GM19463 (cell line): ENCODE measurements at regions not wholly inside any gene's neighbourhood (a gene's known extent, or its start where the extent isn't known, plus 50 kb on each side); places are given as distances from the start of the nearest gene placed in this dataset.
"Not testable (repeated sequence)": the region's sequence is repeated elsewhere in the genome, so short reads cannot be mapped to it uniquely, and the experiment has no call there.

Experiments used
- ATAC-seq: cut with Tn5 transposase; IDR thresholded peaks from one replicate; pipeline ENCODE4 v1.9.1; 2021; ENCODE audit warnings: mild to moderate bottlenecking, moderate library complexity; ENCODE audit not compliant: unreplicated experiment

GRCh38 chr1:213759359-213760181, 228.2 kb upstream of the PROX1 start:
- ATAC-seq: no peak

DNA sequence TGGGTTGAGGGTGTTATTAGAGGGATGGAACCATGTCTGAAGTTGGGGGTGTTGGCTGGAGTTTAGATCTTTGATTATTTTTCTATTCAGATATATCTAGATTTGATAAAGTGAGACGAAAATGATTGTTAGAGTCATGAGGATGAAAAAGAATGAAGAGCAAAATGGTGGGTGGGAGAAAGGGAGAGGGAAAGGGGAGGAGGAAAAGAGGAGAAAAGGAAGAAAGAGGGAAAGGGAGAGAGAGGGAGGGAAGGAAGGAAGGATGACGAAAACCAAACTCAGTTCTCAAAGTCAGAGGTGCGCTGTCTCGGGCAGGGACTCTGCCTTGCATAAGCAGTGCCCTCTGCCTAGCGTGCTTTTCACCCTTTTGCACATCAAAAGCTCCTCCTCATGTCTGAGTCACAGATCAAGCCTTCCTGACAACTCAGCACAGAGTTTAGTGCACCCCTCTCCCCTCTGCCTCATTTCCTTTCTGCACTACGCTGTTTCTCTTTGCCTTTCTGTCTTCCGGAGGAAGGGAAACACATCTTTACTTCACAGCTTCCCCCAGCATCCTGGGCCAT, 225.8 kb upstream of the PROX1 start:
- ATAC-seq: no peak

- ATAC-seq: no peak
Observed at GRCh38 chr1:213767683-213768082, 220.1 kb upstream of the PROX1 start.

- no peak for ATAC-seq
Observed at GRCh38 chr1:213772128-213773063, 215.4 kb upstream of the PROX1 start.

DNA sequence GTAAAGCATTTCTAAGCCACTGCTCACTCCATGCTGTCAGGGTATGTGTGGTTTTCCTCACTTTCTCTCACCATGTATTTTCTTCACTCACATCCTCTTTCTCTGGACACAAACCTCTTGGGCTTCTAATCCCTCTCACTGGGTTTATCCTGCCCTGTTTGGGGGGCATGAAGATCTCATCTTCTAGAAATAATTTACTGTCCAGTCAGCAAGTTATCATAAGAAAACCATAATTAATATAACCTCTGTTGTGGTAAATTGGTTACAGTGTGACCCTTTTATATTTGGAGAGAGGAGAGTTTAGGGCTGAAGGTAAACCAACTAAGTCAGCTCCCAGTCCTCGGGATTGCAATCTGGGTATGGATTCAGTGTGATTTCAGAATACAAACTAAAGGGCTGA, 213.8 kb upstream of the PROX1 start:
- ATAC-seq: no peak

GRCh38 chr1:213776969-213777368, 210.8 kb upstream of the PROX1 start:
- no peak for ATAC-seq

- ATAC-seq: no peak
Observed at GRCh38 chr1:213779228-213779627, 208.5 kb upstream of the PROX1 start.

DNA sequence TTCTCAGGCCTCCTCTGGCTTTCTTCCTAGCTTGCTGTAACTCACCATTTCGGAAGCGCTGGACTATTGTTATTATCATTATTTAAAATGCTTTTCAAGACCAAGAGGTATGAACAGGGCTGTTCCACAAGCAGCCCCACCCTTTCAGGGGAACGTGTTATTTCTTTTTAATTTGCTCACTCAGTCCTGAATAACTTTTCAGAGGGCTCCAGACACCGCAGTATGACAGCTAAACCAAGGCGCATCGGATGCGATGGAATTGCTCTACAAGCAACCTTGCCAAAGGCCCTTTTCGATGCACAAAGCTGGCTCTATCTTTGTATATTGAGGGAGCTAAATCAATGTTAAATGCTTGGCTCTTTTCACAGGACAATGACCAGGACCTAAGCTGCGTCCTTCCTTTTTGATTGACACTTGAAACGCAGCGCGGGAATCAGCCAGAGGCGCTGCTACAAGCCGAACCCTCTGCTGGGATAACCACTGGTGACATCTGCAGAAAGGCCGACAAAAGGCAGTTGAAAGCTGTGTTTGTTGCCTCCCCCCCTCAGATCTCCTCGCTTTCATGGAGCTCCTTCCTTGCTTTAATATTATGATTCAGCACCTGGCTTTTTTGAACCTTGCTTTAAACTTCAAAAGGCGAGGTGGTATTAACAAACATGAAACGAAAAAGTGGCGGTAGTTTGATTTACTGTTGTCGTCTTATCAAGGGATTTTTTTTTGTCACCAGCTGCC, 204.7 kb upstream of the PROX1 start:
- ATAC-seq: no peak

DNA sequence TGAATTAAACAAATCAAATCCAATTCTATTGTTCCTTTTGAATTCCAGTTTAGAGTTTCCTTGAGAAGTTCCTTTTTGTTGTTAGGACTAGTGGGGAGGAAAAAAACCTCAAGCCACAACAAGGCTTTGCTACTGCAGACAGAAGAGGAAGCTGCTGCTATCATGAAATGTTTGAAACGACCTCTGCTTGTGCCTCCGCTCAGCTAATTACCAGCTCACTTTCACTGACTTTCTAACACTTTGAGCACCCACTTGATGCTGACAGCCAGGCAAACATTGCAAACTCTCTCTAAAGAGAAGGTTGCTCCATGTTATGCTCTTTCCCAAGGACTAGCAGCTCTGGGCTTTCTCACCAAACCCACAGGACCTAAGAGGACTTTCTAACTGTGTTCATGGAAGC, 203.9 kb upstream of the PROX1 start:
- ATAC-seq: no peak

DNA sequence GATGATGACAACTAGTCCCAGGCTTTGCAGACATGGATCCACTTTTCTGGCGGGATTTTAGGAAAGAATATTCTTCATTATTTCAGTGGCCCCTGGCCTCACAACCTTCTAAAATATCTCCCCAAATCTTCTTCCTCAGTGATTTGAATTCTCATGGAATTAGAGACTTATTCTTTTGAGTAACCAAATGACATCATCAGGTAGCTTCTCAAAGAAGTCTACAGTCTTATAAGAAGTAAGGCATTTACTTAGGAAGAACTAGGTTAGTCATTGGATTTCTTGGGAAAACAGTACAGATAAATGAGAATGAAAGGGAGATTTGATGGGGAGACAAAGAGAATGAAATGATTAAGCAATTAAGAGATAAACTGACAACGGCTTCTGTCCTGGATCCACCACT, 201.1 kb upstream of the PROX1 start:
- ATAC-seq: no peak

GRCh38 chr1:213790565-213790964, 197.2 kb upstream of the PROX1 start:
- ATAC-seq: no peak

DNA sequence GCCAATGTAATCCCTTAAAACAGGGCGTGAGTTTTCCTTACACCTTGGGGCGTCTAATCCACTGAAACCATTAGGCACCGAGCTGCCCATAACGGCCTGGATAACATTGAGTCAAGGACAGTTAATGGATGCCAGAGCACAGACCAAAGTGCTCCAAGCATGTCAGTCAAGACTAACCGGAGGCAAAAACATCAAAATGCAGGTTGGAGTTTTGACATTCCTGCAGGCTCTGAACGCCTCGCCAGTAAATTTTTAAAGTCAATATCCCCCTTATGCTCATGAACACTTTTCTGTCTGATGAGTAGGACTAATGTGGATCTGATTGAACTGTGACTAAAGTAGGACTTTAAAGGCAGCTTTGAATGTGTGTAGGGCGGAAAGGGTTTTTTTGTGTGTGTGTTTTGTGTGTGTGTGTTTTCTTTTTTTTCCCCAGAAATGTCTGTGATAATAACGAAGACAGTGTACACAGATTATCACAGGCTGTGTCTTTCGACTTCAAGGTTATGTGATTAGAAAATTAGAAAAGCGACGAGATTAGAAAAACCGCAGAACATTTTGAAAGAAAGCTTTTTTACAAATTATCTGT, 194.2 kb upstream of the PROX1 start:
- ATAC-seq: no peak

GRCh38 chr1:213796525-213796924, 191.2 kb upstream of the PROX1 start:
- no peak for ATAC-seq

DNA sequence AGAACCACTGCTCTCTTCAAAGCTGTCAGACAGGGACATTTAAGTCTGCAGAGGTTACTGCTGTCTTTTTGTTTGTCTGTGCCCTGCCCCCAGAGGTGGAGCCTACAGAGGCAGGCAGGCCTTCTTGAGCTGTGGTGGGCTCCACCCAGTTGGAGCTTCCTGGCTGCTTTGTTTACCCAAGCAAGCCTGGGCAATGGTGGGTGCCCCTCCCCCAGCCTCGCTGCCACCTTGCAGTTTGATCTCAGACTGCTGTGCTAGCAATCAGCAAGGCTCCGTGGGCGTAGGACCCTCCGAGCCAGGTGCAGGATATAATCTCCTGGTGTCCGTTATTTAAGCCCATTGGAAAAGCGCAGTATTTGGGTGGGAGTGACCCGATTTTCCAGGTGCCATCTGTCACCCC, 179.5 kb upstream of the PROX1 start:
- not testable (repeated sequence) for ATAC-seq

DNA sequence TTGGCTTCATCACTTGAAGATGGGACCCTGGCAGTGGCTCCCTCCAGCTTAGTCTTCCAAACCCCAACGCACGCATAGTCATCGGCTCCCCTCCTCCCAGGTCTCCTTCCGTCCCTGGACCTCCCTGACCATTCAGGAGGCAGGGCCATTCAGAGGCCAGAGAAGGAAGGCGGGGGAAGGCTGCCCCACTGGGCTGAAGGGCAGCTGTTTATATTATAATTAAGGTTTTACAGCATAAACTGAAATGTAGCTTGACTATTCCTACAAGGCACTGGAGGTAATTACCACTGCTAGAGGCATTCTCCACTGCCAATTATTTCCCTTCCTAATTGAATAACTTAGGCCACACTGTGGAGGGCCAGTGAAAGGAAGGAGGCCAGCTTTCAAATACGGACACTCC, 170.6 kb upstream of the PROX1 start:
- no peak for ATAC-seq

DNA sequence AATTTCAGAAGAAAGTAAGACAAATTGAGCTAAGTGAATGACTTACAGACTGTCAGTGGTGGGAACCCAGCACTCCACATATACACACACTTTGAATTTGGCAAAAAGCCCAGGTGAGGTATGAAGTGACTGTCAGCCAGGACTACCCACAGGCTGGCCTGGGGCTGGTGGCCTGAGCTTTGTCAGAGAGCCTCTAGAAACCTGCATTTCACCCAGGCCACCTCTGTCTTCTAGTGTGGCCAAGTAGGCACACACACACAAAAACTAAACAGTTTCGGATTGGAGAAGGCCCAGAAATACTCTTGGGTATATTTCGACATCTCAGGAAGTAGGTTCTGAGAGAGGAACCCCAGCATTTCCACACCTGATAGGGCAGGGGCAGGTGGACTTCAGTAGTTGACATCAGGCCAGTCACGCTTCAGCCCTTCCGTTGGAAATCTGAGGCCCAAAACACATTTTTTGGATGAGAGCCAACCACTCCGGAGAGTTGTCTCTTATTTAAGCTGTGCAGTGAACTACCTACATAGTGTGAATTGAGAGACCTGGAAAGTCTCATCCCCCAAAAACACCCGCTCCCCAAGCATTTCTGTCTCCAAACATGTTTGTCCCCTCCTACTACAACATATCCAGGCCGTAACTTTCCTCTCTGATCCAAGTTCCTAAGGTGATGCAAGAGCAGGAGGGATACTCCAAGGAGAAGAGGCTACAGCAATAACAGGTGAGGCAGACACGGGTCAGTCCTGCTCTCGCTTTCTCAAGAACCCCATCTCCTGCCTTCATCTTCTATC, 167.2 kb upstream of the PROX1 start:
- ATAC-seq: no peak

- ATAC-seq: no peak
Observed at GRCh38 chr1:213821175-213821942, 166.4 kb upstream of the PROX1 start.

DNA sequence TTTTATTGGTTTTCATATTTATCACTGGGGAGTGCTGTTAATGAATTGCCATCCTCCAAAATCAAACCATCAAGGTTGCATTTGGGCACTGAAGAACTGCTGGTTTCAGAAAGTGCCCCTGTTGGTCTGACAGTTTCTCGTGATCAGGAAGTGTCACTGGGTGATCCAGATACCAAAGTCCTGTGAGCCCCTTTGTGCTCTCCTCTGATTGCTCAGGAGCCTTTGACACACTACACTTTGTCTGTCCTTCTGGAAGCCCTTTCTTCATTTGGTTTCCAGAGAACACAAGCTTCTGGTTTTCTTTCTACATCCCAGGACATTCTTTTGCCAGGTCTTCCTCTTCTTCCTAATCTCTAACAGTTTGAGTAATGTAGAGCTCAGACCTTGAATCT, 165.8 kb upstream of the PROX1 start:
- no peak for ATAC-seq

DNA sequence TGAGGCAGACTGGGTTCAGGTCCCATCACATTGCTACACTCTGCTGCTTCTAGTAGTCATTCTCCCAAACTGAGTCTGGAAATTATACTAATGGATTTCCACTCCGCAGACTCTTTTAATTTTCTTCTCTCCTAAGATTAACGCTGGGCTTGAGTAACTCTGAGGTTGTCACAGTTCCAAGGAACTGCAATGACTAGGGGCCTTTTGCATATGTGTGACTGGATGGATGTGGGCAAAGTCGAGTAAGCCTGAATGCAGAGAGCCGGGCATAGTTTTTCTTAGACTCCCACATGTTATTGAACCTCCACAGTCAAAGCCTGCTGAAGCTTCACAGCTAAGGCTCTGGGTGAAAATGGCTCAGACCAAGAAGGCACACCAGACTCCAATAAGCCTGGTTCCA, 160.9 kb upstream of the PROX1 start:
- ATAC-seq: no peak
